H9 (cell line): ENCODE measurements at regions not wholly inside any gene's neighbourhood (a gene's known extent, or its start where the extent isn't known, plus 50 kb on each side); places are given as distances from the start of the nearest gene placed in this dataset.

Experiments
- DNase-seq: peaks from one replicate; pipeline ENCODE4 v3.0.0-alpha.2; 2017
- H2AFZ ChIP-seq: one replicate; pipeline ENCODE4 v1.6.1; 2013; ENCODE audit warnings: mild to moderate bottlenecking, low read length, control low read depth, moderate library complexity
- H2AK5ac ChIP-seq: 2 replicates; pipeline ENCODE4 v1.6.1; 2013; ENCODE audit warnings: low read length, control low read depth, mixed read lengths; ENCODE audit not compliant: insufficient read length
- H2BK120ac ChIP-seq: one replicate; pipeline ENCODE4 v1.6.1; 2013; ENCODE audit warnings: low read depth, mild to moderate bottlenecking, low read length, control low read depth, inconsistent platforms; ENCODE audit not compliant: poor library complexity, severe bottlenecking
- H2BK12ac ChIP-seq: 2 replicates; pipeline ENCODE4 v1.6.1; 2013; ENCODE audit warnings: low read length, control low read depth, mixed read lengths, low read depth; ENCODE audit not compliant: insufficient read length
- H2BK15ac ChIP-seq: 2 replicates; pipeline ENCODE4 v1.6.1; 2013; ENCODE audit warnings: low read depth, low read length, control low read depth
- H2BK20ac ChIP-seq: one replicate; pipeline ENCODE4 v1.6.1; 2013; ENCODE audit warnings: low read depth, mild to moderate bottlenecking, low read length, control low read depth, inconsistent platforms; ENCODE audit not compliant: poor library complexity, severe bottlenecking
- H2BK5ac ChIP-seq: 2 replicates; pipeline ENCODE4 v1.6.1; 2013; ENCODE audit warnings: low read length, control low read depth, mixed read lengths; ENCODE audit not compliant: insufficient read length
- H3K14ac ChIP-seq: 2 replicates; pipeline ENCODE4 v1.6.1; 2013; ENCODE audit warnings: low read length, control low read depth; ENCODE audit not compliant: insufficient read depth
- H3K18ac ChIP-seq: 2 replicates; pipeline ENCODE4 v1.6.1; 2013; ENCODE audit warnings: low read depth, mild to moderate bottlenecking, mixed read lengths, low read length, control low read depth; ENCODE audit not compliant: insufficient read length
- H3K23ac ChIP-seq: 2 replicates; pipeline ENCODE4 v1.6.1; 2013; ENCODE audit warnings: low read length, control low read depth, mixed read lengths, low read depth; ENCODE audit not compliant: insufficient read length
- H3K23me2 ChIP-seq: 2 replicates; pipeline ENCODE4 v1.6.1; 2013; ENCODE audit warnings: low read depth, mild to moderate bottlenecking, mixed read lengths, low read length, control low read depth; ENCODE audit not compliant: insufficient read length, poor library complexity, severe bottlenecking
- H3K27ac ChIP-seq: 2 replicates; pipeline ENCODE4 v1.5.1; 2013; ENCODE audit warnings: low read length, control low read depth, mixed read lengths, low read depth; ENCODE audit not compliant: insufficient read length
- H3K27me3 ChIP-seq: 2 replicates; pipeline ENCODE4 v1.6.1; 2013; ENCODE audit warnings: low read length, control low read depth, inconsistent platforms; ENCODE audit not compliant: insufficient read depth
- H3K4ac ChIP-seq: 2 replicates; pipeline ENCODE4 v1.6.1; 2013; ENCODE audit warnings: low read depth, mild to moderate bottlenecking, control low read depth, inconsistent platforms, low read length, moderate library complexity
- H3K4me1 ChIP-seq: 2 replicates; pipeline ENCODE4 v1.6.1; 2013; ENCODE audit warnings: low read length, control low read depth, inconsistent platforms; ENCODE audit not compliant: insufficient read depth
- H3K4me2 ChIP-seq: 2 replicates; pipeline ENCODE4 v1.6.1; 2013; ENCODE audit warnings: low read length, control low read depth, mixed read lengths; ENCODE audit not compliant: insufficient read length, insufficient read depth
- H3K56ac ChIP-seq: 2 replicates; pipeline ENCODE4 v1.6.1; 2013; ENCODE audit warnings: low read depth, mild to moderate bottlenecking, mixed read lengths, low read length, control low read depth; ENCODE audit not compliant: insufficient read length
- H3K79me1 ChIP-seq: 2 replicates; pipeline ENCODE4 v1.6.1; 2013; ENCODE audit warnings: low read depth, mild to moderate bottlenecking, moderate library complexity, low read length, control low read depth, inconsistent platforms; ENCODE audit not compliant: insufficient read depth, poor library complexity, severe bottlenecking
- H3K79me2 ChIP-seq: 2 replicates; pipeline ENCODE4 v1.6.1; 2013; ENCODE audit warnings: low read length, control low read depth, inconsistent platforms; ENCODE audit not compliant: insufficient read depth
- H3K9ac ChIP-seq: 2 replicates; pipeline ENCODE4 v1.6.1; 2013; ENCODE audit warnings: low read length, control low read depth, mixed read lengths; ENCODE audit not compliant: insufficient read length; ENCODE audit errors: extremely low read depth
- H3K9me3 ChIP-seq: one replicate; pipeline ENCODE4 v1.6.1; 2013; ENCODE audit warnings: low read depth, low read length, inconsistent platforms; ENCODE audit not compliant: control insufficient read depth
- H3T11ph ChIP-seq: one replicate; pipeline ENCODE4 v1.6.1; 2013; ENCODE audit warnings: mild to moderate bottlenecking, low read length, control low read depth, inconsistent platforms
- H4K20me1 ChIP-seq: one replicate; pipeline ENCODE4 v1.6.1; 2013; ENCODE audit not compliant: control insufficient read depth, insufficient read length, insufficient read depth
- H4K5ac ChIP-seq: 2 replicates; pipeline ENCODE4 v1.6.1; 2013; ENCODE audit warnings: low read depth, mild to moderate bottlenecking, mixed read lengths, low read length, control low read depth; ENCODE audit not compliant: insufficient read length
- H4K8ac ChIP-seq: replicated peaks from 2 replicates; pipeline ENCODE4 v1.6.1; 2013; ENCODE audit warnings: low read length, control low read depth, mixed read lengths, low read depth; ENCODE audit not compliant: insufficient read length
- H4K91ac ChIP-seq: 2 replicates; pipeline ENCODE4 v1.6.1; 2013; ENCODE audit warnings: low read depth, mild to moderate bottlenecking, moderate library complexity, mixed read lengths, low read length, control low read depth; ENCODE audit not compliant: insufficient read length
- H3K27ac Mint-ChIP-seq, 3 experiments: 2 replicates in 2 of 3; 3 replicates in 1 of 3; pipeline ENCODE4 v1.8.0; 2020 to 2021; ENCODE audit warnings: mixed read lengths in 3 of 3, mild to moderate bottlenecking in 1 of 3, moderate library complexity in 1 of 3
- H3K27me3 Mint-ChIP-seq: 2 replicates; pipeline ENCODE4 v1.8.0; 2021; ENCODE audit warnings: low read depth, mild to moderate bottlenecking, moderate library complexity, mixed read lengths
- H3K36me3 Mint-ChIP-seq, 3 experiments: 2 replicates in 2 of 3; 3 replicates in 1 of 3; pipeline ENCODE4 v1.8.0; 2020 to 2021; ENCODE audit warnings: low read depth in 3 of 3, mixed read lengths in 3 of 3; ENCODE audit not compliant: insufficient read depth in 1 of 3
- H3K4me1 Mint-ChIP-seq, 2 experiments: 2 replicates each; pipeline ENCODE4 v1.8.0; 2020; ENCODE audit warnings: mixed read lengths in 2 of 2
- H3K4me3 Mint-ChIP-seq, 2 experiments: 2 replicates in 1 of 2; 3 replicates in 1 of 2; pipeline ENCODE4 v1.8.0; 2020 to 2021; ENCODE audit warnings: mild to moderate bottlenecking in 2 of 2, mixed read lengths in 2 of 2, moderate library complexity in 1 of 2
- H3K9me3 Mint-ChIP-seq, 2 experiments: 2 replicates in 1 of 2; 3 replicates in 1 of 2; pipeline ENCODE4 v1.8.0; 2020; ENCODE audit warnings: mild to moderate bottlenecking in 2 of 2, mixed read lengths in 2 of 2, moderate library complexity in 1 of 2
- WGBS: extraction: QIAGEN DNeasy Blood & Tissue Kit; methylation state at CpG from one replicate; pipeline ENCODE4 v1.1.7; 2013; ENCODE audit warnings: missing lambda C conversion rate, low lambda C conversion rate, mixed read lengths; ENCODE audit not compliant: insufficient read length; ENCODE audit errors: extremely low coverage; 5-methylcytosine and 5-hydroxymethylcytosine counted together
- TF ChIP-seq, protein P1 (sequence below): fragments of 200-600 bp; sonication (generic); conservative IDR thresholded peaks from 3 replicates; pipeline ENCODE4 v1.8.0; 2021; ENCODE audit warnings: antibody characterized with exemption, mild to moderate bottlenecking

DNA sequence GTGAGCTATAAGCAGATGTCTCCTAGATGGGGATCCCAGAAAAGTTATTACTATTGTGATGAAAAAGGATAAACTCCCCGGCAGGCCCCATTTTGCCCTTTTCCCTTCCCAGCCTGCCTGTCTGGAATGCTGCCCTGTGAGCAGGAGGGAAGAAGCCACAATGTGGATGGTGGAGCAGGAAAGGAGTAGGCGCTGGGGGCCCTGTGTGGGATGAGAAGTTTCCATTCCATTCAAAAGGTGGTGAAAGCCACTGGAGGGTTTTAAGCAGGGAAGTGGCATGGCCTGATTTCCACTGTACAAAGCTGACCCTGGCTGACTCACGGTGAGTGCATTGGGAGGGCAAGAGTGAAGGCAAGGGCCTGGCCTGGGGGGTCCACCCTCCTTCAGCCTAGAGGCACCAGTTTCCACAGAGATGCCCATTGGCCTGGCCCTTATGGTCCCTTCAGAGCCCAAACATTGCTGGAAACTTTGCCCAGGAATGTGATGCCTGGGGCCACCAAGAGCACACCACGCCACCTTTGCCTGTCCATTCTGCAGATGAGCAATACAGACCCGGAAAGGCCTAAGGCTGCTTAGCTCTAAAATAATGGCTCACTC lies 206.9 kb downstream of the RPLP1 start:
- Histone ChIP-seq H2BK15ac (no peak overlapping the region), H3T11ph (no peak overlapping the region), H3K4me1 (no peaks in the 10 kb centered on the region), H3K27me3 (no peaks in the 10 kb centered on the region), H2BK5ac (no peak overlapping the region), H4K8ac (no peak overlapping the region), H3K23me2 (no peaks in the 10 kb centered on the region), H3K4ac (no peak overlapping the region), H2BK120ac (no peak overlapping the region), H3K79me1 (no peaks in the 10 kb centered on the region), H3K27ac (no peak overlapping the region), H3K18ac (no peak overlapping the region), H3K23ac (no peak overlapping the region), H2AK5ac (no peak overlapping the region), H4K91ac (no peak overlapping the region), H3K14ac (no peak overlapping the region), H4K20me1 (no peaks in the 10 kb centered on the region), H3K56ac (no peak overlapping the region), H3K9me3 (no peaks in the 10 kb centered on the region), H3K4me2 (no peak overlapping the region), H3K79me2 (no peaks in the 10 kb centered on the region), H3K9ac (no peak overlapping the region), H4K5ac (no peak overlapping the region), H2BK20ac (no peak overlapping the region), H2AFZ (no peak overlapping the region), H2BK12ac (no peak overlapping the region)
- Mint-ChIP-seq H3K4me1 (no peaks in the 10 kb centered on the region), H3K27ac (no peak overlapping the region), H3K9me3 (no peaks in the 10 kb centered on the region; a peak in 1 of 5 replicates), H3K36me3 (no peaks in the 10 kb centered on the region), H3K27me3 (peaks cover 5% of the 10 kb centered on the region), H3K4me3 (no peak overlapping the region)
- TF ChIP-seq, protein P1, sequence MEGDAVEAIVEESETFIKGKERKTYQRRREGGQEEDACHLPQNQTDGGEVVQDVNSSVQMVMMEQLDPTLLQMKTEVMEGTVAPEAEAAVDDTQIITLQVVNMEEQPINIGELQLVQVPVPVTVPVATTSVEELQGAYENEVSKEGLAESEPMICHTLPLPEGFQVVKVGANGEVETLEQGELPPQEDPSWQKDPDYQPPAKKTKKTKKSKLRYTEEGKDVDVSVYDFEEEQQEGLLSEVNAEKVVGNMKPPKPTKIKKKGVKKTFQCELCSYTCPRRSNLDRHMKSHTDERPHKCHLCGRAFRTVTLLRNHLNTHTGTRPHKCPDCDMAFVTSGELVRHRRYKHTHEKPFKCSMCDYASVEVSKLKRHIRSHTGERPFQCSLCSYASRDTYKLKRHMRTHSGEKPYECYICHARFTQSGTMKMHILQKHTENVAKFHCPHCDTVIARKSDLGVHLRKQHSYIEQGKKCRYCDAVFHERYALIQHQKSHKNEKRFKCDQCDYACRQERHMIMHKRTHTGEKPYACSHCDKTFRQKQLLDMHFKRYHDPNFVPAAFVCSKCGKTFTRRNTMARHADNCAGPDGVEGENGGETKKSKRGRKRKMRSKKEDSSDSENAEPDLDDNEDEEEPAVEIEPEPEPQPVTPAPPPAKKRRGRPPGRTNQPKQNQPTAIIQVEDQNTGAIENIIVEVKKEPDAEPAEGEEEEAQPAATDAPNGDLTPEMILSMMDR: no peak
- no peak for DNase-seq
- no CpG with 5 or more reads among the region's 5 CpGs for WGBS
